Astrocyte (in vitro differentiated cells and primary cell): ENCODE measurements at regions not wholly inside any gene's neighbourhood (a gene's known extent, or its start where the extent isn't known, plus 50 kb on each side); places are given as distances from the start of the nearest gene placed in this dataset.

ENCODE experiments used
- EZH2 ChIP-seq: IDR thresholded peaks from 2 replicates; pipeline ENCODE4 v1.6.1; 2012; ENCODE audit warnings: mild to moderate bottlenecking, low read length, inconsistent platforms; ENCODE audit not compliant: insufficient read depth
- TF ChIP-seq, protein P1 (sequence below): IDR thresholded peaks from 2 replicates; pipeline ENCODE4 v1.5.1; 2011; ENCODE audit warnings: low read depth, mild to moderate bottlenecking, inconsistent platforms, low read length, moderate library complexity; ENCODE audit not compliant: insufficient read depth

- TF ChIP-seq, protein P1, sequence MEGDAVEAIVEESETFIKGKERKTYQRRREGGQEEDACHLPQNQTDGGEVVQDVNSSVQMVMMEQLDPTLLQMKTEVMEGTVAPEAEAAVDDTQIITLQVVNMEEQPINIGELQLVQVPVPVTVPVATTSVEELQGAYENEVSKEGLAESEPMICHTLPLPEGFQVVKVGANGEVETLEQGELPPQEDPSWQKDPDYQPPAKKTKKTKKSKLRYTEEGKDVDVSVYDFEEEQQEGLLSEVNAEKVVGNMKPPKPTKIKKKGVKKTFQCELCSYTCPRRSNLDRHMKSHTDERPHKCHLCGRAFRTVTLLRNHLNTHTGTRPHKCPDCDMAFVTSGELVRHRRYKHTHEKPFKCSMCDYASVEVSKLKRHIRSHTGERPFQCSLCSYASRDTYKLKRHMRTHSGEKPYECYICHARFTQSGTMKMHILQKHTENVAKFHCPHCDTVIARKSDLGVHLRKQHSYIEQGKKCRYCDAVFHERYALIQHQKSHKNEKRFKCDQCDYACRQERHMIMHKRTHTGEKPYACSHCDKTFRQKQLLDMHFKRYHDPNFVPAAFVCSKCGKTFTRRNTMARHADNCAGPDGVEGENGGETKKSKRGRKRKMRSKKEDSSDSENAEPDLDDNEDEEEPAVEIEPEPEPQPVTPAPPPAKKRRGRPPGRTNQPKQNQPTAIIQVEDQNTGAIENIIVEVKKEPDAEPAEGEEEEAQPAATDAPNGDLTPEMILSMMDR, result no peak
- no peak for TF ChIP-seq EZH2
Observed at GRCh38 chr3:76873532-76874242, 166.2 kb upstream of the ROBO2 start.
